ENCODE measurements at regions not wholly inside any gene's neighbourhood (a gene's known extent, or its start where the extent isn't known, plus 50 kb on each side); places are given as distances from the start of the nearest gene placed in this dataset.

DNA sequence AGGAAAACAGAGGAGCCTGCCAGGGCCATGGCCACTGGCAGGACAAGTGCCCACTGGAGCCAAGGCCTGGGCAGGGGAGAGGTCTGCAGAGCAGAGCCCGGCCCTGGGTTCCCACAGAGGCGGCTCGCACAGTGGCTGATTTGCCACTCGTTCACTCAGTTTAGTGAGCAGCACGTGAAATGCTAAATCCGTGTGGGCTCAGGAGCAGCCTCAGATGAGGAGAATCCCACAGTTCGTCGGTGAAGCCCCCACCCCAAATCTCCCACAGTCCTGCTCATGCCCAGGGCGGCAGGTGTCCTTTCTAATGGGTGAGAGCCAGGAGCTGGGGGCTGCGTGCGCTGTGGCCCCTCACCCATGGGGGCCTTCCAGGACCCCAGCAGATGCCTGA is 107.7 kb upstream of the FAM20C start (continued):
- TF ChIP-seq EZH2 (IDR thresholded peaks at IDR 0.05; ENCODE audit: low read depth, low read length, severe bottlenecking) (no peak), RFX5 (IDR thresholded peaks at IDR 0.05; ENCODE audit: borderline replicate concordance, low read depth, low read length) (no peak), SP2 (IDR thresholded peaks at IDR 0.05; ENCODE audit: low read length) (no peak), SAP30 (IDR thresholded peaks at IDR 0.05; ENCODE audit: insufficient read depth, insufficient replicate concordance, low read length) (no peak), PHF8 (conservative IDR thresholded peaks at IDR 0.05; ENCODE audit: low read depth, low read length) (no peak), SIRT6 (IDR thresholded peaks at IDR 0.05; ENCODE audit: low read length) (no peak)
- TF ChIP-seq, protein P1, sequence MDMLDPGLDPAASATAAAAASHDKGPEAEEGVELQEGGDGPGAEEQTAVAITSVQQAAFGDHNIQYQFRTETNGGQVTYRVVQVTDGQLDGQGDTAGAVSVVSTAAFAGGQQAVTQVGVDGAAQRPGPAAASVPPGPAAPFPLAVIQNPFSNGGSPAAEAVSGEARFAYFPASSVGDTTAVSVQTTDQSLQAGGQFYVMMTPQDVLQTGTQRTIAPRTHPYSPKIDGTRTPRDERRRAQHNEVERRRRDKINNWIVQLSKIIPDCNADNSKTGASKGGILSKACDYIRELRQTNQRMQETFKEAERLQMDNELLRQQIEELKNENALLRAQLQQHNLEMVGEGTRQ (IDR thresholded peaks at IDR 0.05; ENCODE audit: low read length): no peak

Measured in H1 (cell line).